ENCODE measurements at regions not wholly inside any gene's neighbourhood (a gene's known extent, or its start where the extent isn't known, plus 50 kb on each side); places are given as distances from the start of the nearest gene placed in this dataset.
"Not testable (repeated sequence)": the region's sequence is repeated elsewhere in the genome, so short reads cannot be mapped to it uniquely, and the experiment has no call there.

- no peak for DNase-seq
Measured at GRCh38 chr5:97489010-97489840, 306.2 kb upstream of the RIOK2 start.

GRCh38 chr5:97494465-97494864 is 311.4 kb upstream of the RIOK2 start:
- DNase-seq: no peak

GRCh38 chr5:97495301-97495700 is 312.3 kb upstream of the RIOK2 start:
- DNase-seq: no peak

GRCh38 chr5:97496037-97496436 is 313.0 kb upstream of the RIOK2 start:
- DNase-seq: no peak

- DNase-seq: no peak
Measured at GRCh38 chr5:97498657-97499056, 315.6 kb upstream of the RIOK2 start.

GRCh38 chr5:97499605-97500004 is 316.6 kb upstream of the RIOK2 start:
- DNase-seq: no peak

GRCh38 chr5:97501286-97501964 is 318.4 kb upstream of the RIOK2 start:
- DNase-seq: no peak

GRCh38 chr5:97501965-97502305 is 318.9 kb upstream of the RIOK2 start:
- DNase-seq: no peak

GRCh38 chr5:97508864-97509263 is 325.8 kb upstream of the RIOK2 start:
- DNase-seq: no peak

GRCh38 chr5:97519565-97519964 is 336.5 kb upstream of the RIOK2 start:
- DNase-seq: not testable (repeated sequence)

GRCh38 chr5:97523336-97523735 is 340.3 kb upstream of the RIOK2 start:
- not testable (repeated sequence) for DNase-seq

GRCh38 chr5:97525780-97526179 is 342.7 kb upstream of the RIOK2 start:
- no peak for DNase-seq

- DNase-seq: no peak
Measured at GRCh38 chr5:97528941-97529340, 345.9 kb upstream of the RIOK2 start.

- no peak for DNase-seq
Measured at GRCh38 chr5:97529354-97529985, 346.4 kb upstream of the RIOK2 start.

- no peak for DNase-seq
Measured at GRCh38 chr5:97531549-97531948, 348.5 kb upstream of the RIOK2 start.

GRCh38 chr5:97534166-97534565 is 351.1 kb upstream of the RIOK2 start:
- no peak for DNase-seq

GRCh38 chr5:97536683-97537082 is 353.6 kb upstream of the RIOK2 start:
- no peak for DNase-seq

- no peak for DNase-seq
Measured at GRCh38 chr5:97538912-97539311, 355.9 kb upstream of the RIOK2 start.

GRCh38 chr5:97541864-97542263 is 358.8 kb upstream of the RIOK2 start:
- no peak for DNase-seq

GRCh38 chr5:97542469-97542868 is 359.4 kb upstream of the RIOK2 start:
- no peak for DNase-seq

- DNase-seq: no peak
Measured at GRCh38 chr5:97543166-97543565, 360.1 kb upstream of the RIOK2 start.

GRCh38 chr5:97544240-97544639 is 361.2 kb upstream of the RIOK2 start:
- no peak for DNase-seq

GRCh38 chr5:97544678-97545077 is 361.6 kb upstream of the RIOK2 start:
- DNase-seq: no peak

GRCh38 chr5:97545446-97545845 is 362.4 kb upstream of the RIOK2 start:
- DNase-seq: no peak
